ENCODE measurements at regions not wholly inside any gene's neighbourhood (a gene's known extent, or its start where the extent isn't known, plus 50 kb on each side); places are given as distances from the start of the nearest gene placed in this dataset.
"Not testable (repeated sequence)": the region's sequence is repeated elsewhere in the genome, so short reads cannot be mapped to it uniquely, and the experiment has no call there.

DNA sequence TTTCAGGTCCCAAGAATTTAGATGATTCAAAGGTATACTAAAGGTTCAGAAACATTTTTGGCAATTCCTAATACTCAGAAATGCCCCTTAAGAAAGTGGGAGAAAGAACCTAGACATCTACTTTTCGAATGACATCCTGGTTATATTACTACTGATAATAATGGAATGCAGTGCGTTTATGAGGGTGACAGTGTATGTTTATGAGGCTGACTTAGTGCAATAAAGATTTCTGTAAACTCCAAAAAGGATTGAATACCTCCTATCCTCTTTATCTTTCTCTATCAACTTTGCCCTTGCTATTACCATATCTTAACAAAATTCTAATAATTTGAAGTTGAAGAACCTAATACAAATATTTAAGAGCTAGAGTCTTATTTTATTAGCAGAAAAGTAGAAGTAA lies 348.9 kb upstream of the EPHA6 start:
- Mint-ChIP-seq H3K36me3 (ENCODE audit: insufficient read depth) (no peaks in the 10 kb centered on the region), H3K4me3 (ENCODE audit: low read depth) (no peak overlapping the region), H3K4me1 (ENCODE audit: low read depth) (no peaks in the 10 kb centered on the region), H3K27me3 (no peaks in the 10 kb centered on the region), H3K27ac (no peak overlapping the region), H3K9me3 (ENCODE audit: low read depth) (no peaks in the 10 kb centered on the region)
- TF ChIP-seq, protein P1, sequence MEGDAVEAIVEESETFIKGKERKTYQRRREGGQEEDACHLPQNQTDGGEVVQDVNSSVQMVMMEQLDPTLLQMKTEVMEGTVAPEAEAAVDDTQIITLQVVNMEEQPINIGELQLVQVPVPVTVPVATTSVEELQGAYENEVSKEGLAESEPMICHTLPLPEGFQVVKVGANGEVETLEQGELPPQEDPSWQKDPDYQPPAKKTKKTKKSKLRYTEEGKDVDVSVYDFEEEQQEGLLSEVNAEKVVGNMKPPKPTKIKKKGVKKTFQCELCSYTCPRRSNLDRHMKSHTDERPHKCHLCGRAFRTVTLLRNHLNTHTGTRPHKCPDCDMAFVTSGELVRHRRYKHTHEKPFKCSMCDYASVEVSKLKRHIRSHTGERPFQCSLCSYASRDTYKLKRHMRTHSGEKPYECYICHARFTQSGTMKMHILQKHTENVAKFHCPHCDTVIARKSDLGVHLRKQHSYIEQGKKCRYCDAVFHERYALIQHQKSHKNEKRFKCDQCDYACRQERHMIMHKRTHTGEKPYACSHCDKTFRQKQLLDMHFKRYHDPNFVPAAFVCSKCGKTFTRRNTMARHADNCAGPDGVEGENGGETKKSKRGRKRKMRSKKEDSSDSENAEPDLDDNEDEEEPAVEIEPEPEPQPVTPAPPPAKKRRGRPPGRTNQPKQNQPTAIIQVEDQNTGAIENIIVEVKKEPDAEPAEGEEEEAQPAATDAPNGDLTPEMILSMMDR (IDR thresholded peaks at IDR 0.05; ENCODE audit: unreplicated experiment): no peak
- no peak for DNase-seq (ENCODE audit: low spot score, unreplicated experiment)

GRCh38 chr3:96466441-96466840 lies 348.0 kb upstream of the EPHA6 start:
- H3K27ac Mint-ChIP-seq: no peak overlapping the region

DNA sequence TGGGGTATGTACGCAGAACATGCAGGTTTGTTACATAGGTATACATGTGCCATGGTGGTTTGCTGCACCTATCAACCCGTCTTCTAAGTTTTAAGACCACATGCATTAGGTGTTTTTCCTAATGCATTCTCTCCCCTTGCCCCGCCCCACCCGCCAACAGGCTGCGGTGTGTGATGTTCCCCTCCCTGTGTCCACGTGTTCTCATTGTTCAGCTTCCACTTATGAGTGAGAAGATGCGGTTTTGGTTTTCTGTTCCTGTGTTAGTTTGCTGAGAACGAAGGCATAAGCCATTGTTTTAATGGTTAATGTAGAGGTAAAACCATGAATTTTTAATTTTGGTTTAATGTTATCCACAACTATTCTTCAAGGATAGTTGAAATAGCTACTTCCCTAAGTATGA lies 346.8 kb upstream of the EPHA6 start:
- DNase-seq (ENCODE audit: low spot score, unreplicated experiment): no peak
- H3K9me3 Mint-ChIP-seq (ENCODE audit: low read depth): no peaks in the 10 kb centered on the region
- TF ChIP-seq, protein P1 (IDR thresholded peaks at IDR 0.05; ENCODE audit: unreplicated experiment): no peak
- no peak overlapping the region for H3K4me3 Mint-ChIP-seq (ENCODE audit: low read depth)
- H3K27ac Mint-ChIP-seq: no peak overlapping the region
- H3K27me3 Mint-ChIP-seq: no peaks in the 10 kb centered on the region
- no peaks in the 10 kb centered on the region for H3K36me3 Mint-ChIP-seq (ENCODE audit: insufficient read depth)
- no peaks in the 10 kb centered on the region for H3K4me1 Mint-ChIP-seq (ENCODE audit: low read depth)

More at GRCh38 chr3:96466441-96466840, 348.0 kb upstream of the EPHA6 start:
- no peaks in the 10 kb centered on the region for H3K9me3 Mint-ChIP-seq (ENCODE audit: low read depth)
- TF ChIP-seq, protein P1 (IDR thresholded peaks at IDR 0.05; ENCODE audit: unreplicated experiment): no peak
- no peak overlapping the region for H3K4me3 Mint-ChIP-seq (ENCODE audit: low read depth)
- H3K36me3 Mint-ChIP-seq (ENCODE audit: insufficient read depth): no peaks in the 10 kb centered on the region
- H3K4me1 Mint-ChIP-seq (ENCODE audit: low read depth): no peaks in the 10 kb centered on the region
- H3K27me3 Mint-ChIP-seq: no peaks in the 10 kb centered on the region
- no peak for DNase-seq (ENCODE audit: low spot score, unreplicated experiment)

DNA sequence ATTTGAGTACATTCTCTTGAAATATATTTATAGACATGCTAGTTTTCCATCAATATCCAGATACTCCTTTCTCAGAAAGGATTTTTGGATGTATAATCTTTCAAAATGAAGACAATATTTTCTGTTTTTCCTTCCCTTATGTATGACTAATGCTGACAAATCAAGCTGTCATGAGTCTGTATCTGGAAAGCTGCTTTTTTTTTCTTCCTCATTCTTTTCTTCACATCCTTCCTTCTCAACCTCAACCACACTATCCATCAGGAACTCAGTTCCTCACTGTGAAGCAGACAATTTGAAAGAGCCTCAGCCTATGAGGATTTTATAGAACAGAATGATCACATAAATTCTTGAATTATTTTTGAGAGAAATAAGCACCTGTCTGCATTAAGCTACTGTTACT lies 335.9 kb upstream of the EPHA6 start:
- no peaks in the 10 kb centered on the region for H3K36me3 Mint-ChIP-seq (ENCODE audit: insufficient read depth)
- H3K27ac Mint-ChIP-seq: no peak overlapping the region
- no peaks in the 10 kb centered on the region for H3K27me3 Mint-ChIP-seq
- no peaks in the 10 kb centered on the region for H3K4me1 Mint-ChIP-seq (ENCODE audit: low read depth)
- H3K4me3 Mint-ChIP-seq (ENCODE audit: low read depth): no peak overlapping the region
- no peak for DNase-seq (ENCODE audit: low spot score, unreplicated experiment)
- TF ChIP-seq, protein P1 (IDR thresholded peaks at IDR 0.05; ENCODE audit: unreplicated experiment): no peak
- no peaks in the 10 kb centered on the region for H3K9me3 Mint-ChIP-seq (ENCODE audit: low read depth)

DNA sequence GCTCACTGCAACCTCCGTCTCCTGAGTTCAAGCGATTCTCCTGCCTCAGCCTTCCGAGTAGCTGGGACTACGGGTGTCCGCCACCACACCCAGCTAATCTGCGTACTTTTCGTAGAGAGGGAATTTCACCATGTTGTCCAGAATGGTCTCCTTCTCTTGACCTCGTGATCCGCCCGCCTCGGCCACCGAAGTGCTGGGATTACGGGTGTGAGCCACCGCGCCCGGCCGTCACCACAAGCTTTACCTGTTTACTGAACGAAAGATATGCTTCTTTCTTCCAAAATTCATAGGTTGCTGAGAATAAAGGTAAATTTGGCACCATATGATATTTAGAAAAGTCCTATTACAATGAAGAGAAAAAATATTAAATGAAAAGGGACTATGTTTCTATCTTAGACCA lies 333.5 kb upstream of the EPHA6 start:
- TF ChIP-seq, protein P1 (IDR thresholded peaks at IDR 0.05; ENCODE audit: unreplicated experiment): no peak
- Mint-ChIP-seq H3K9me3 (ENCODE audit: low read depth) (no peaks in the 10 kb centered on the region), H3K27me3 (no peaks in the 10 kb centered on the region), H3K36me3 (ENCODE audit: insufficient read depth) (no peaks in the 10 kb centered on the region), H3K4me1 (ENCODE audit: low read depth) (no peaks in the 10 kb centered on the region), H3K4me3 (ENCODE audit: low read depth) (no peak overlapping the region), H3K27ac (no peak overlapping the region)
- no peak for DNase-seq (ENCODE audit: low spot score, unreplicated experiment)

DNA sequence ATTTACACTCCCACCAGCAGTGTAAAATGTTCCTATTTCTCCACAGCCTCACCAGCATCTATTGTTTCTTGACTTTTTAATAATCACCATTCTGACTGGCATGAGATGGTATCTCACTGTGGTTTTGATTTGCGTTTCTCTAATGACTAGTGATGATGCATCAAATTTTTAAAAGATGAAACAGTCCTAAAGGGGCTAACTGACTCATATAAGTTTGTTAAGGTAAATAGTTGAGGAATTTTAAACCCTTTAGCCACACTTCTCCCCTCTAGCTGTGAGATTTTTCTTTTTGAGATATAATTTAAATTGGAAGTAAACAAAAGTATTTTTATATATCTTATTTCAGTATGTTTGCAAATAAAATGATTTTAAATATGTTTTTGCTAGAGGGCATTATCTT lies 331.2 kb upstream of the EPHA6 start:
- H3K36me3 Mint-ChIP-seq (ENCODE audit: insufficient read depth); H3K4me1 Mint-ChIP-seq (ENCODE audit: low read depth); H3K4me3 Mint-ChIP-seq (ENCODE audit: low read depth); H3K27ac Mint-ChIP-seq; H3K9me3 Mint-ChIP-seq (ENCODE audit: low read depth); H3K27me3 Mint-ChIP-seq; DNase-seq (ENCODE audit: low spot score, unreplicated experiment): not testable (repeated sequence)

Measured in progenitor cell of endocrine pancreas (in vitro differentiated cells).